HEK293 (cell line): ENCODE measurements at regions not wholly inside any gene's neighbourhood (a gene's known extent, or its start where the extent isn't known, plus 50 kb on each side); places are given as distances from the start of the nearest gene placed in this dataset.

Experiments used
- CTCF ChIA-PET: fragments of 350-600 bp; formaldehyde crosslinking; extraction: SDS; loops from one replicate; lab custom pipeline; 2021; ENCODE audit warnings: antibody characterized with exemption; lab: Yijun Ruan, JAX
- POLR2A ChIA-PET: fragments of 300-600 bp; formaldehyde crosslinking; extraction: SDS; loops from one replicate; lab custom pipeline; 2020; ENCODE audit warnings: antibody characterized with exemption, inconsistent platforms; lab: Yijun Ruan, JAX
- H3K27ac ChIP-seq: fragments of 200-500 bp; sonication (Bioruptor generic); 2 replicates; pipeline ENCODE4 v1.5.1; 2014; ENCODE audit warnings: low read depth, low read length, control low read depth, inconsistent platforms; ENCODE audit errors: extremely low read depth
- H3K36me3 ChIP-seq, 2 experiments: fragments of 200-500 bp in 1 of 2; sonication (Bioruptor generic) in 1 of 2; 1 replicate in 1 of 2; 2 replicates in 1 of 2; pipeline ENCODE4 v1.5.1; 2014 to 2017; ENCODE audit warnings: inconsistent platforms in 2 of 2, low read length in 2 of 2; ENCODE audit not compliant: control insufficient read depth in 2 of 2, insufficient read depth in 1 of 2
- H3K4me1 ChIP-seq: fragments of 200-500 bp; sonication (Bioruptor generic); 2 replicates; pipeline ENCODE4 v1.5.1; 2014; ENCODE audit warnings: mild to moderate bottlenecking, low read length, inconsistent platforms; ENCODE audit not compliant: control insufficient read depth, insufficient read depth
- H3K4me3 ChIP-seq: 2 replicates; pipeline ENCODE4 v1.5.1; 2011; ENCODE audit warnings: low read depth, mild to moderate bottlenecking, control low read depth, low read length, moderate library complexity
- H3K9me3 ChIP-seq: fragments of 200-500 bp; sonication (Bioruptor generic); 2 replicates; pipeline ENCODE4 v1.5.1; 2014; ENCODE audit warnings: low read depth, low read length, inconsistent platforms; ENCODE audit not compliant: control insufficient read depth, insufficient read depth
- HIC1 ChIP-seq: fragments of 450-650 bp; formaldehyde crosslinking; IDR thresholded peaks from 2 replicates; pipeline ENCODE4 v1.5.1; 2016; ENCODE audit warnings: missing biosample characterization, missing genetic modification characterization
- MEIS1 ChIP-seq: sonication (generic); formaldehyde crosslinking; IDR thresholded peaks from 2 replicates; pipeline ENCODE4 v1.8.1; 2022; ENCODE audit warnings: missing genetic modification reagents, mild to moderate bottlenecking, borderline replicate concordance
- PRDM1 ChIP-seq: fragments of 450-650 bp; formaldehyde crosslinking; IDR thresholded peaks from 2 replicates; pipeline ENCODE4; 2016; ENCODE audit warnings: missing biosample characterization, missing genetic modification characterization
- PRDM6 ChIP-seq: fragments of 450-650 bp; formaldehyde crosslinking; IDR thresholded peaks from 2 replicates; pipeline ENCODE4 v1.5.1; 2017; ENCODE audit warnings: missing biosample characterization, missing genetic modification characterization
- SCRT2 ChIP-seq: fragments of 450-650 bp; formaldehyde crosslinking; IDR thresholded peaks from 2 replicates; pipeline ENCODE4 v1.5.1; 2016; ENCODE audit warnings: missing biosample characterization, missing genetic modification characterization
- SP2 ChIP-seq: fragments of 450-650 bp; formaldehyde crosslinking; IDR thresholded peaks from 2 replicates; pipeline ENCODE4 v1.5.1; 2016; ENCODE audit warnings: missing biosample characterization, missing genetic modification characterization
- SP7 ChIP-seq: fragments of 450-650 bp; formaldehyde crosslinking; IDR thresholded peaks from 2 replicates; pipeline ENCODE4 v1.5.1; 2016; ENCODE audit warnings: missing biosample characterization, missing genetic modification characterization
- YY1 ChIP-seq: fragments of 450-650 bp; formaldehyde crosslinking; IDR thresholded peaks from 2 replicates; pipeline ENCODE4 v1.5.1; 2018; ENCODE audit warnings: missing biosample characterization, missing genetic modification characterization
- ZBTB1 ChIP-seq: fragments of 450-650 bp; formaldehyde crosslinking; IDR thresholded peaks from 2 replicates; pipeline ENCODE4 v1.5.1; 2016; ENCODE audit warnings: missing biosample characterization, missing genetic modification characterization
- ZBTB44 ChIP-seq: fragments of 450-650 bp; IDR thresholded peaks from 2 replicates; pipeline ENCODE4 v1.5.1; 2018; ENCODE audit warnings: missing biosample characterization, mild to moderate bottlenecking, missing genetic modification characterization
- ZFP41 ChIP-seq: fragments of 450-650 bp; formaldehyde crosslinking; IDR thresholded peaks from 2 replicates; pipeline ENCODE4 v1.5.1; 2016; ENCODE audit warnings: missing biosample characterization, missing genetic modification characterization, borderline replicate concordance
- ZNF112 ChIP-seq: fragments of 450-650 bp; formaldehyde crosslinking; IDR thresholded peaks from 2 replicates; pipeline ENCODE4 v1.5.0; 2017; ENCODE audit warnings: missing biosample characterization, missing genetic modification characterization
- ZNF114 ChIP-seq: fragments of 450-650 bp; formaldehyde crosslinking; IDR thresholded peaks from 2 replicates; pipeline ENCODE4 v1.5.0; 2017; ENCODE audit warnings: missing biosample characterization, missing genetic modification characterization
- ZNF221 ChIP-seq: fragments of 450-650 bp; formaldehyde crosslinking; IDR thresholded peaks from 2 replicates; pipeline ENCODE4 v1.5.1; 2017; ENCODE audit warnings: missing biosample characterization, missing genetic modification characterization, borderline replicate concordance
- ZNF266 ChIP-seq: fragments of 450-650 bp; formaldehyde crosslinking; IDR thresholded peaks from 2 replicates; pipeline ENCODE4 v1.5.1; 2016; ENCODE audit warnings: missing biosample characterization, missing genetic modification characterization, low read depth
- ZNF510 ChIP-seq: fragments of 450-650 bp; formaldehyde crosslinking; IDR thresholded peaks from 2 replicates; pipeline ENCODE4 v1.5.1; 2018; ENCODE audit warnings: mild to moderate bottlenecking, missing genetic modification characterization, missing biosample characterization; ENCODE audit not compliant: insufficient replicate concordance
- ZNF561 ChIP-seq: fragments of 450-650 bp; IDR thresholded peaks from 2 replicates; pipeline ENCODE4 v1.5.1; 2018; ENCODE audit warnings: missing biosample characterization, missing genetic modification characterization, borderline replicate concordance
- ZNF629 ChIP-seq: fragments of 450-650 bp; formaldehyde crosslinking; IDR thresholded peaks from 2 replicates; pipeline ENCODE4 v1.5.1; 2017; ENCODE audit warnings: missing biosample characterization, missing genetic modification characterization
- ZNF701 ChIP-seq: fragments of 450-650 bp; formaldehyde crosslinking; IDR thresholded peaks from 2 replicates; pipeline ENCODE4 v1.5.1; 2016; ENCODE audit warnings: missing biosample characterization, missing genetic modification characterization
- TF ChIP-seq, protein P1 (sequence below): fragments of 450-650 bp; formaldehyde crosslinking; IDR thresholded peaks from 2 replicates; pipeline ENCODE4 v1.5.1; 2016; ENCODE audit warnings: missing biosample characterization, missing genetic modification characterization

DNA sequence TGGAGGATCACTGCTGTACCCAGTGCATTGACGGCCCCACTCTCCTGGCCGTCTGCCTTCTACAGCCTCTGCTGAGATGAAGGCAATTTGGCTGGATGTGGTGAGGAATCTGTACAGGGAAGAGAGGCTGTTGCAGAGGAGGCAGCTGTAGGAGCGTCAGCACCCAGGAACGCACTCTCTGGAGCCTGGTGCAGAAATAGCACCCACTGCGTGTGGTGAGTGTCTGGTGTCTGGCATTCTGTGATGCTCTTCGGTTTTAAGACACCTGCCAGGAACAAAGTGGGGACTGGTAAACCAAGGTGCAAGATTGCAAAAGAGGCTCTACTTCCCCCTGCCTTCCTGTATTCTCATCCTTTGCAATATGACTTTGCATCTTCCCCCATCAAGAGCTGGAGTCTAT lies 187.5 kb upstream of the SDK2 start:
- CTCF ChIA-PET, result no interaction called here
- no peaks in the 10 kb centered on the region for H3K36me3 ChIP-seq
- no peak overlapping the region for H3K4me3 ChIP-seq
- POLR2A ChIA-PET, result no interaction called here
- peaks cover 3% of the 10 kb centered on the region for H3K4me1 ChIP-seq
- TF ChIP-seq ZBTB44 (tag by site-specific recombination), result no peak
- TF ChIP-seq ZNF561 (tag by site-specific recombination), result no peak
- TF ChIP-seq YY1, result no peak
- TF ChIP-seq ZFP41 (tag by site-specific recombination), result no peak
- TF ChIP-seq ZNF114 (tag by site-specific recombination), result no peak
- TF ChIP-seq HIC1, result no peak
- TF ChIP-seq SP2 (tag by site-specific recombination), result no peak
- TF ChIP-seq ZNF221 (tag by site-specific recombination), result no peak
- TF ChIP-seq ZNF701, result no peak
- no peak for TF ChIP-seq ZNF266 (tag by site-specific recombination)
- TF ChIP-seq MEIS1 (CRISPR knock-in tag), result no peak
- no peak for TF ChIP-seq PRDM1 (tag by site-specific recombination)
- TF ChIP-seq ZNF629 (tag by site-specific recombination), result no peak
- TF ChIP-seq, protein P1, sequence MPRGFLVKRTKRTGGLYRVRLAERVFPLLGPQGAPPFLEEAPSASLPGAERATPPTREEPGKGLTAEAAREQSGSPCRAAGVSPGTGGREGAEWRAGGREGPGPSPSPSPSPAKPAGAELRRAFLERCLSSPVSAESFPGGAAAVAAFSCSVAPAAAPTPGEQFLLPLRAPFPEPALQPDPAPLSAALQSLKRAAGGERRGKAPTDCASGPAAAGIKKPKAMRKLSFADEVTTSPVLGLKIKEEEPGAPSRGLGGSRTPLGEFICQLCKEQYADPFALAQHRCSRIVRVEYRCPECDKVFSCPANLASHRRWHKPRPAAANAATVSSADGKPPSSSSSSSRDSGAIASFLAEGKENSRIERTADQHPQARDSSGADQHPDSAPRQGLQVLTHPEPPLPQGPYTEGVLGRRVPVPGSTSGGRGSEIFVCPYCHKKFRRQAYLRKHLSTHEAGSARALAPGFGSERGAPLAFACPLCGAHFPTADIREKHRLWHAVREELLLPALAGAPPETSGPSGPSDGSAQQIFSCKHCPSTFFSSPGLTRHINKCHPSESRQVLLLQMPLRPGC (tag by site-specific recombination), result no peak
- TF ChIP-seq ZNF112 (tag by site-specific recombination), result no peak
- no peak for TF ChIP-seq ZNF510 (tag by site-specific recombination)
- no peak for TF ChIP-seq PRDM6
- TF ChIP-seq ZBTB1 (tag by site-specific recombination), result no peak
- TF ChIP-seq SCRT2 (tag by site-specific recombination), result no peak
- TF ChIP-seq SP7 (tag by site-specific recombination), result no peak
- H3K9me3 ChIP-seq, result no peaks in the 10 kb centered on the region
- H3K27ac ChIP-seq, result no peak overlapping the region
